GM19452 (cell line): ENCODE measurements at regions not wholly inside any gene's neighbourhood (a gene's known extent, or its start where the extent isn't known, plus 50 kb on each side); places are given as distances from the start of the nearest gene placed in this dataset.

Source experiments
- ATAC-seq: cut with Tn5 transposase; IDR thresholded peaks from one replicate; pipeline ENCODE4 v1.9.1; 2021; ENCODE audit not compliant: unreplicated experiment

- no peak for ATAC-seq
Measured at GRCh38 chr12:42640391-42640790, 50.8 kb upstream of the PRICKLE1 start.

- ATAC-seq: no peak
Measured at GRCh38 chr12:42639556-42639955, 50.0 kb upstream of the PRICKLE1 start.
